ENCODE measurements at regions not wholly inside any gene's neighbourhood (a gene's known extent, or its start where the extent isn't known, plus 50 kb on each side); places are given as distances from the start of the nearest gene placed in this dataset.

DNA sequence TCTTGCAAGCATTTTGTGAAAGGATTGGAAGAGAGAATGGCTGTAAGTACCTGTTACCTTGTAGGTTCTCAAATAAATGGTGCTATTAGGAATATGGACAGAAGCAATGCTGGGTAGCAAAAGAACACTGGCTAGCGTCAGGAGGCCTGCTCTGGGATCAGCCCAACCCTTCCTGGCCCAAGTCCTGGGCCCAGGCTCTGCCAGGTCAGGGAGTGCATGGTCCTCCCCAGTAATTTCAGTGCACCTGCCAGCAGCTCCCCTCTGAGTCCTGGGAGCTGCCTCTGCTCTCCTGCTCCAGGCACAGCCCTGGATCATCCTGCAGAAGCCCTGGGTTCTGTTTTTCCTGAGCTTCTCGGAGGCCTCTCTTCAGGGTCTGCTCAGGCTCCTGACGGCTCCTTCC is 89.5 kb upstream of the ARAP3 start:
- TF ChIP-seq, protein P1, sequence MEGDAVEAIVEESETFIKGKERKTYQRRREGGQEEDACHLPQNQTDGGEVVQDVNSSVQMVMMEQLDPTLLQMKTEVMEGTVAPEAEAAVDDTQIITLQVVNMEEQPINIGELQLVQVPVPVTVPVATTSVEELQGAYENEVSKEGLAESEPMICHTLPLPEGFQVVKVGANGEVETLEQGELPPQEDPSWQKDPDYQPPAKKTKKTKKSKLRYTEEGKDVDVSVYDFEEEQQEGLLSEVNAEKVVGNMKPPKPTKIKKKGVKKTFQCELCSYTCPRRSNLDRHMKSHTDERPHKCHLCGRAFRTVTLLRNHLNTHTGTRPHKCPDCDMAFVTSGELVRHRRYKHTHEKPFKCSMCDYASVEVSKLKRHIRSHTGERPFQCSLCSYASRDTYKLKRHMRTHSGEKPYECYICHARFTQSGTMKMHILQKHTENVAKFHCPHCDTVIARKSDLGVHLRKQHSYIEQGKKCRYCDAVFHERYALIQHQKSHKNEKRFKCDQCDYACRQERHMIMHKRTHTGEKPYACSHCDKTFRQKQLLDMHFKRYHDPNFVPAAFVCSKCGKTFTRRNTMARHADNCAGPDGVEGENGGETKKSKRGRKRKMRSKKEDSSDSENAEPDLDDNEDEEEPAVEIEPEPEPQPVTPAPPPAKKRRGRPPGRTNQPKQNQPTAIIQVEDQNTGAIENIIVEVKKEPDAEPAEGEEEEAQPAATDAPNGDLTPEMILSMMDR (IDR thresholded peaks at IDR 0.05; ENCODE audit: insufficient read depth, low read length): no peak
- TF ChIP-seq GABPA (IDR thresholded peaks at IDR 0.05; ENCODE audit: low read depth) (no peak), POLR2AphosphoS5 (IDR thresholded peaks at IDR 0.05; ENCODE audit: low read depth) (no peak)
